ENCODE measurements at regions not wholly inside any gene's neighbourhood (a gene's known extent, or its start where the extent isn't known, plus 50 kb on each side); places are given as distances from the start of the nearest gene placed in this dataset.

DNA sequence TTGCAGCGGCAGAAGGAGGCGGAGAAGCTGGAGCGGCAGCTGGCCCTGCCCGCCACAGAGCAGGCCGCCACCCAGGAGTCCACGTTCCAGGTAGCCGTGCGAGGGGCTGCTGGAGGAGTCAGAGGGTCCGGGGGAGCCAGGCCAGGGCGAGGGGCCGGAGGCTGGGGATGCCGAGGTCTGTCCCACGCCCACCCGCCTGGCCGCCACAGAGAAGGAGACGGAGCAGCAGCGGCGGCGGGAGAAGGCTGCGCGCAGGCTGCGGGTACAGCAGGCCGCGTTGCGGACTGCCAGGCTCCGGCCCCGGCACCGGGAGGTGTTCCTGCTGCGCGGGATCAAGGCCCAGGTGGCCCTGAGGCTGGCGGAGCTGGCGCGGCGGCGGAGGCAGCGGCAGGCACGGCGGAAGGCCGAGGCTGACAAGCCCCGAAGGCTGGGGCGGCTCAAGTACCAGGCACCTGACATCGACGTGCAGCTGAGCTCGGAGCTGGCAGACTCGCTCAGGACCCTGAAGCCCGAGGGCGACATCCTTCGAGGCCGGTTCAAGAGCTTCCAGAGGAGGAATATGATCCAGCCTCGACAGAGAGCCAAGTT, 625.0 kb downstream of the MCTP2 start:
- TF ChIP-seq RARB (CRISPR knock-in tag; IDR thresholded peaks at IDR 0.05) = no peak
- no peak for TF ChIP-seq ZFP3 (CRISPR knock-in tag; IDR thresholded peaks at IDR 0.05)
- no peak for TF ChIP-seq ARNTL (CRISPR knock-in tag; IDR thresholded peaks at IDR 0.05; ENCODE audit: borderline replicate concordance, low read depth)
- TF ChIP-seq GLIS3 (CRISPR knock-in tag; IDR thresholded peaks at IDR 0.05) = no peak
- TF ChIP-seq ZFP30 (CRISPR knock-in tag; IDR thresholded peaks at IDR 0.05) = no peak
- TF ChIP-seq ZNF70 (CRISPR knock-in tag; IDR thresholded peaks at IDR 0.05) = no peak
- no peak for TF ChIP-seq ZC3H10 (CRISPR knock-in tag; IDR thresholded peaks at IDR 0.05)
- no peak for TF ChIP-seq BACH2 (CRISPR knock-in tag; IDR thresholded peaks at IDR 0.05; ENCODE audit: borderline replicate concordance)
- TF ChIP-seq, protein P1, sequence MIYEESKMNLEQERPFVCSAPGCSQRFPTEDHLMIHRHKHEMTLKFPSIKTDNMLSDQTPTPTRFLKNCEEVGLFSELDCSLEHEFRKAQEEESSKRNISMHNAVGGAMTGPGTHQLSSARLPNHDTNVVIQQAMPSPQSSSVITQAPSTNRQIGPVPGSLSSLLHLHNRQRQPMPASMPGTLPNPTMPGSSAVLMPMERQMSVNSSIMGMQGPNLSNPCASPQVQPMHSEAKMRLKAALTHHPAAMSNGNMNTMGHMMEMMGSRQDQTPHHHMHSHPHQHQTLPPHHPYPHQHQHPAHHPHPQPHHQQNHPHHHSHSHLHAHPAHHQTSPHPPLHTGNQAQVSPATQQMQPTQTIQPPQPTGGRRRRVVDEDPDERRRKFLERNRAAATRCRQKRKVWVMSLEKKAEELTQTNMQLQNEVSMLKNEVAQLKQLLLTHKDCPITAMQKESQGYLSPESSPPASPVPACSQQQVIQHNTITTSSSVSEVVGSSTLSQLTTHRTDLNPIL (CRISPR knock-in tag; IDR thresholded peaks at IDR 0.05; ENCODE audit: low read depth) = no peak

Measured in SK-N-SH treated with all-trans-retinoic acid at 6 μM for 48 hours (cell line).